HG03196 (cell line): ENCODE measurements at regions not wholly inside any gene's neighbourhood (a gene's known extent, or its start where the extent isn't known, plus 50 kb on each side); places are given as distances from the start of the nearest gene placed in this dataset.

Source experiments
- ATAC-seq: cut with Tn5 transposase; IDR thresholded peaks from one replicate; pipeline ENCODE4 v1.9.1; 2021; ENCODE audit not compliant: unreplicated experiment

- ATAC-seq = no peak
These were observed 265.2 kb upstream of the BOD1L1 start for GRCh38 chr4:13892739-13893105.

- ATAC-seq = no peak
These were observed 265.7 kb upstream of the BOD1L1 start for GRCh38 chr4:13893211-13893610.

GRCh38 chr4:13893987-13894386, 266.5 kb upstream of the BOD1L1 start:
- no peak for ATAC-seq

GRCh38 chr4:13900780-13901179, 273.3 kb upstream of the BOD1L1 start:
- ATAC-seq = no peak

- no peak for ATAC-seq
These were observed 274.6 kb upstream of the BOD1L1 start for GRCh38 chr4:13902146-13902545.

GRCh38 chr4:13903061-13903460, 275.5 kb upstream of the BOD1L1 start:
- no peak for ATAC-seq

DNA sequence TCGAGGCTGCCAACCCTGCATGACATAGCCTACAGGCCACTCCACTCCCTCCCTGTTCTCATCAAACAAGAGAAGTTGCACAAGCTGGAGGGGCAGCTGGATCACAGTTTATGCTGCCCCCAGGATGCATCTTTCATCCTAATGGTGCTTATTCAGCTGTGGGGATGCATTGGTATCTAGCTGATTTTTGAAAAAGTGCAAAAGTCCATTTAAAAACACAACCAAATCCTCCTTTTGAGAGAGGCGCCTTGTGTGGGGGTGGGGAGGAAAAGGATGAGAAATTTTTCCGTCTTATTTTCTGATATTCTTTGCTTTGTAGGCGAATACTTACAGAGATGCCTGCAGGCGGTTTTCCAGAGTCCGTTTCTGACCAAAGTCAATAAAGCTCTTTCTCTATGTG, 276.4 kb upstream of the BOD1L1 start:
- no peak for ATAC-seq

DNA sequence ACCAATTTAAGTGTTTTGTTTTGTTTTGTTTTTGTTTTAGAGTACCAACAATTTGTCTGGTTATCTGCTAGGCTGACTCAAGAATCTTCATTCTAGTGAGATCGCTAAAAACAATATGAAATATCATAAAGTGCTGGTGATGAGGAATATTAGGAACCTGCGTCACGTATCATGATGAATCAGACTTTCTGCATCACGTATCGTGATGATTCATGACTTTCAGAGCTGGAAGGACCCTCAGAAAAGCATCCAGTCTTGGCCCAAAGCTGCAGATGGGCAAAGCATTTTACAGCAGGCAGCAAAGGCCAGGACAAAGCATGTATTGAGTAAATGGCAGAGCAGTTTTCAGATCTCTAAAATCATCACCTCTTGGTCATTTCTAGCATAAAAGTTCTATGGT, 278.0 kb upstream of the BOD1L1 start:
- ATAC-seq = no peak

DNA sequence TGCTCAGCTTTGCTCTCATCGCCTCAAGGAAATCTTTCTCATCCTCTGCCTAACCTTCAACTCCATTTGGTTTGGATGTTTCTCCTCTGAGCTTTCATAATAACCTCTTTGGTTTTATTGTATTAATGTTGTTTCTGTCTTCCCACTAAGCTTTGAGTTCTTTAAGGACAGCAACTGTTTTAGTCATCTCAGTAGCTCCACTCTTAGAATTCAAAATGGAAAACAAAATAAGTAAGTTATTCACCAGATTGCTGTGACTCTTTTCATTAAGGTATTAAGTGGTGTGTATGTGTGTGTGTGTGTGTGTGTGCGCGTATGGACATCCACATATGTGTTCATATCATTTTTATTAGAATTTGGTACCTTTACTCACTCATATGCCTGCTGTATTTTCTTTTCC, 279.2 kb upstream of the BOD1L1 start:
- ATAC-seq = no peak

GRCh38 chr4:13907255-13907751, 279.8 kb upstream of the BOD1L1 start:
- ATAC-seq = no peak

- ATAC-seq = no peak
These were observed 280.9 kb upstream of the BOD1L1 start for GRCh38 chr4:13908455-13908854.

DNA sequence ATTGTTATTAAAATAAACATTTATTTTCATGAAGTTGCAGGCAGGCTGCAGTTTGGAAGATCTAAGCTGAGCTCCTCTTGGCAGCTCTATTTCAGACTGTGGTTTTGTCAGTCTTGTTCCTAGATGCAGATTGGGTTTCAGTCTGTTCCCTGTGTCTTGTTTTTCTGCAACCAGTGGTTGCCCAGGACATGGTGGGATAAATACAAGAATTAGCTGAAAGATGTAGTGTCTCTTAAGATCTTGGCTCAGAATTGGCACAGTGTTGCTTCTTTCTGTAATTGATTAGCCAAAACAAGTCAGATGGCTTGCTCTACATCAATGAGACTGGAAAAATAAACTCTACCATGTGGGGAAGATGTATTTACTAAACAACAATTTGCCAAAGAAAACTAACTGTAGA, 283.0 kb upstream of the BOD1L1 start:
- no peak for ATAC-seq

GRCh38 chr4:13911256-13911655, 283.7 kb upstream of the BOD1L1 start:
- ATAC-seq = no peak

DNA sequence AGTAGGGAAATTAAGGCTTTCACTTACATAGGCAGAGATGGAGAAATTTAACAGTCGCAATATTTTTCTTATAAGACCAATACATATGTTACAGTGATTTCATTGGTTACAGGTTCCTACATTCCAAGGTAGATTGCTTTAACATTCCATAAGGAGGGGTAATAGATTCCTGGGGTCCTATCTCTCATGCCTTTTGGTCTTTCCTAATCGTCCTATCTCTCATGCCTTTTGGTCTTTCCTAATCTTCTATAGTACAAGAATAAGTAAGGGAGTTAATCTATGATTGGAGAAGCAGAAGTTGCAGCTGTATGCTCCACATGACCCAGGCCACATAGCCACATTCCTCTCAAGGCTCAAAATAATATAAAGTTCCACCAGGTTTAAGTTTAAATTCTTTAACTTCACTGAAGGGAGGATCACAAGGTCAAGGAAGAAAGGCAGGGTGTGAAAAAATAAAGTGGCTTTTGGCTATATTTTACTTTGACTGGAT, 285.0 kb upstream of the BOD1L1 start:
- ATAC-seq = no peak

DNA sequence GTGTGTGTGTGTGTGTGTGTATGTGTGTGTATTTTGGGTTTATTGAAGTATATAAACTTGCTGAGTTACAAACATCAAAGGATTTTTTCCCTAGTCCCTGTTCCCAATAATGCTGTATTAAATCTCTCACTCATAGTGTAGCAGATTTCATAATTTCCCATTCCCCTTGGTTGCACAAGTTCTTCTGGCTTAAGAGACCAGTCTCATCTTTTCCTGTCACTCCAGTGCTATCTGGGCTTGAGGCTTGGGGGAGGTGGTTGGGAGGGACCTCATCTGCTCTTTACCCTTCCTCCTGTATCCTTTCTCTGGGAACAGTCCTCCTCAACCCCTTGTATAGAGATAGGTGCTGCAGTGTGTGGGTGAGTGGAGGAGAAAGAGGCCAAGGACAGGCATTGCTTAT, 285.4 kb upstream of the BOD1L1 start:
- ATAC-seq = no peak

GRCh38 chr4:13917015-13917414, 289.5 kb upstream of the BOD1L1 start:
- no peak for ATAC-seq

- ATAC-seq = no peak
These were observed 290.6 kb upstream of the BOD1L1 start for GRCh38 chr4:13918110-13918509.

DNA sequence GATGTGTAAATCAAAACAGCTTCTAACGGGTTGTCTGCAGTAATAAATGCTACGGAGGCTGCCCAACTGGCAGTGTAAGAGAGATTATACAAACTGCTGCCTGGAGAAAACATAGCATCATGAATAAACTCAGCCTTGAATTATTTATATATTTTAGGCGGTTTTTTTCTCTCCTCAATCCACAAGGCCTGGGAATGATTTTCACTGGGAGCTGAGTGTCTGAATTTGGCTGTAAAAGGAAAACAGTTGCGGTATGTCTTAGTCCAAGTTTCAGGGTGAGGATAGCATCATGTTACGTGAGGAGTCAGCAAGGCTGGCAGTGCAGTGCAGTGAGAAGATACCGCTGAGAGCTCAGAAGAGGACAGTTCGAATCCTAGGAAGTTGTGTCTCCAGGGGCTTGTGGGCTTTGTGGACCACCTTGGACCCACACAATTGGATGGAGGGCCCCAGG, 291.5 kb upstream of the BOD1L1 start:
- ATAC-seq = no peak

- no peak for ATAC-seq
These were observed 292.8 kb upstream of the BOD1L1 start for GRCh38 chr4:13920111-13920875.

GRCh38 chr4:13920901-13921300, 293.4 kb upstream of the BOD1L1 start:
- no peak for ATAC-seq

- no peak for ATAC-seq
These were observed 294.3 kb upstream of the BOD1L1 start for GRCh38 chr4:13921805-13922204.

GRCh38 chr4:13922459-13922858, 294.9 kb upstream of the BOD1L1 start:
- no peak for ATAC-seq
